ENCODE measurements at regions not wholly inside any gene's neighbourhood (a gene's known extent, or its start where the extent isn't known, plus 50 kb on each side); places are given as distances from the start of the nearest gene placed in this dataset.

- DNase-seq (ENCODE audit: extremely low read depth, low read depth, low spot score): no peak
Measured at GRCh38 chr22:44371741-44372525, 59.2 kb upstream of the SHISAL1 start.

GRCh38 chr22:44369916-44370801 lies 57.4 kb upstream of the SHISAL1 start:
- DNase-seq (ENCODE audit: extremely low read depth, low read depth, low spot score): no peak

- DNase-seq (ENCODE audit: extremely low read depth, low read depth, low spot score): no peak
Measured at GRCh38 chr22:44369293-44369661, 56.5 kb upstream of the SHISAL1 start.

- DNase-seq (ENCODE audit: extremely low read depth, low read depth, low spot score): no peak
Measured at GRCh38 chr22:44368611-44369292, 56.0 kb upstream of the SHISAL1 start.

GRCh38 chr22:44366372-44367300 lies 53.9 kb upstream of the SHISAL1 start:
- DNase-seq (ENCODE audit: extremely low read depth, low read depth, low spot score): no peak

GRCh38 chr22:44365832-44366231 lies 53.1 kb upstream of the SHISAL1 start:
- DNase-seq (ENCODE audit: extremely low read depth, low read depth, low spot score): no peak

- no peak for DNase-seq (ENCODE audit: extremely low read depth, low read depth, low spot score)
Measured at GRCh38 chr22:44365191-44365590, 52.4 kb upstream of the SHISAL1 start.

GRCh38 chr22:44364751-44365130 lies 52.0 kb upstream of the SHISAL1 start:
- no peak for DNase-seq (ENCODE audit: extremely low read depth, low read depth, low spot score)

- no peak for DNase-seq (ENCODE audit: extremely low read depth, low read depth, low spot score)
Measured at GRCh38 chr22:44363980-44364750, 51.4 kb upstream of the SHISAL1 start.

GRCh38 chr22:44363013-44363979 lies 50.5 kb upstream of the SHISAL1 start:
- DNase-seq (ENCODE audit: extremely low read depth, low read depth, low spot score): peak; percentile 41

- DNase-seq (ENCODE audit: extremely low read depth, low read depth, low spot score): no peak
Measured at GRCh38 chr22:44362249-44363012, 49.7 kb upstream of the SHISAL1 start.
